ENCODE measurements at regions not wholly inside any gene's neighbourhood (a gene's known extent, or its start where the extent isn't known, plus 50 kb on each side); places are given as distances from the start of the nearest gene placed in this dataset.

GRCh38 chr3:177523872-177524438 is 326.7 kb upstream of the TBL1XR1 start:
- no peak overlapping the region for H3K4me3 ChIP-seq (ENCODE audit: low read depth in 1 of 2, low read length in 2 of 2)
- no peak overlapping the region for H3K27ac ChIP-seq (ENCODE audit: low read length)
- H3K36me3 ChIP-seq (ENCODE audit: control insufficient read depth in 1 of 2, insufficient read depth in 2 of 2, low read length in 2 of 2): no peaks in the 10 kb centered on the region
- peaks cover 0 to 5% of the 10 kb centered on the region in 2 donors for H3K9me3 ChIP-seq (ENCODE audit: control insufficient read depth in 1 of 2, low read length in 2 of 2)
- H3K27me3 ChIP-seq (ENCODE audit: low read depth, low read length): no peaks in the 10 kb centered on the region
- no peaks in the 10 kb centered on the region for H3K4me1 ChIP-seq (ENCODE audit: control insufficient read depth in 1 of 2, insufficient read depth in 2 of 2, low read length in 2 of 2)

- Histone ChIP-seq H3K27ac (ENCODE audit: low read length) (no peak overlapping the region), H3K36me3 (ENCODE audit: control insufficient read depth in 1 of 2, insufficient read depth in 2 of 2, low read length in 2 of 2) (no peaks in the 10 kb centered on the region)
Observed at GRCh38 chr3:177524742-177525141, 327.5 kb upstream of the TBL1XR1 start.

GRCh38 chr3:177525414-177525813 is 328.1 kb upstream of the TBL1XR1 start:
- peaks cover 0 to 5% of the 10 kb centered on the region in 2 donors for H3K9me3 ChIP-seq (ENCODE audit: control insufficient read depth in 1 of 2, low read length in 2 of 2)
- H3K4me1 ChIP-seq (ENCODE audit: control insufficient read depth in 1 of 2, insufficient read depth in 2 of 2, low read length in 2 of 2): no peaks in the 10 kb centered on the region
- no peak overlapping the region for H3K27ac ChIP-seq (ENCODE audit: low read length)
- H3K27me3 ChIP-seq (ENCODE audit: low read depth, low read length): no peaks in the 10 kb centered on the region
- H3K4me3 ChIP-seq (ENCODE audit: low read depth in 1 of 2, low read length in 2 of 2): no peak overlapping the region
- H3K36me3 ChIP-seq (ENCODE audit: control insufficient read depth in 1 of 2, insufficient read depth in 2 of 2, low read length in 2 of 2): no peaks in the 10 kb centered on the region

More at GRCh38 chr3:177524742-177525141, 327.5 kb upstream of the TBL1XR1 start:
- Histone ChIP-seq H3K27me3 (ENCODE audit: low read depth, low read length) (no peaks in the 10 kb centered on the region), H3K9me3 (ENCODE audit: control insufficient read depth in 1 of 2, low read length in 2 of 2) (peaks cover 0 to 5% of the 10 kb centered on the region in 2 donors), H3K4me1 (ENCODE audit: control insufficient read depth in 1 of 2, insufficient read depth in 2 of 2, low read length in 2 of 2) (no peaks in the 10 kb centered on the region), H3K4me3 (ENCODE audit: low read depth in 1 of 2, low read length in 2 of 2) (no peak overlapping the region)

GRCh38 chr3:177525987-177526712 is 328.9 kb upstream of the TBL1XR1 start:
- Histone ChIP-seq H3K9me3 (ENCODE audit: control insufficient read depth in 1 of 2, low read length in 2 of 2) (peaks cover 0 to 5% of the 10 kb centered on the region in 2 donors), H3K36me3 (ENCODE audit: control insufficient read depth in 1 of 2, insufficient read depth in 2 of 2, low read length in 2 of 2) (no peaks in the 10 kb centered on the region), H3K27ac (ENCODE audit: low read length) (no peak overlapping the region), H3K4me1 (ENCODE audit: control insufficient read depth in 1 of 2, insufficient read depth in 2 of 2, low read length in 2 of 2) (no peaks in the 10 kb centered on the region), H3K27me3 (ENCODE audit: low read depth, low read length) (no peaks in the 10 kb centered on the region), H3K4me3 (ENCODE audit: low read depth in 1 of 2, low read length in 2 of 2) (no peak overlapping the region)

- Histone ChIP-seq H3K4me1 (ENCODE audit: control insufficient read depth in 1 of 2, insufficient read depth in 2 of 2, low read length in 2 of 2) (no peaks in the 10 kb centered on the region), H3K4me3 (ENCODE audit: low read depth in 1 of 2, low read length in 2 of 2) (no peak overlapping the region), H3K9me3 (ENCODE audit: control insufficient read depth in 1 of 2, low read length in 2 of 2) (peaks cover 0 to 5% of the 10 kb centered on the region in 2 donors), H3K27me3 (ENCODE audit: low read depth, low read length) (no peaks in the 10 kb centered on the region), H3K36me3 (ENCODE audit: control insufficient read depth in 1 of 2, insufficient read depth in 2 of 2, low read length in 2 of 2) (no peaks in the 10 kb centered on the region), H3K27ac (ENCODE audit: low read length) (no peak overlapping the region)
Observed at GRCh38 chr3:177527182-177527581, 329.9 kb upstream of the TBL1XR1 start.

- H3K4me1 ChIP-seq (ENCODE audit: control insufficient read depth in 1 of 2, insufficient read depth in 2 of 2, low read length in 2 of 2): no peaks in the 10 kb centered on the region
Observed at GRCh38 chr3:177528306-177529070, 331.2 kb upstream of the TBL1XR1 start.

GRCh38 chr3:177529071-177529550 is 331.8 kb upstream of the TBL1XR1 start:
- Histone ChIP-seq H3K4me3 (ENCODE audit: low read depth in 1 of 2, low read length in 2 of 2) (no peak overlapping the region), H3K4me1 (ENCODE audit: control insufficient read depth in 1 of 2, insufficient read depth in 2 of 2, low read length in 2 of 2) (no peaks in the 10 kb centered on the region), H3K27me3 (ENCODE audit: low read depth, low read length) (no peaks in the 10 kb centered on the region), H3K36me3 (ENCODE audit: control insufficient read depth in 1 of 2, insufficient read depth in 2 of 2, low read length in 2 of 2) (no peaks in the 10 kb centered on the region), H3K27ac (ENCODE audit: low read length) (no peak overlapping the region), H3K9me3 (ENCODE audit: control insufficient read depth in 1 of 2, low read length in 2 of 2) (peaks cover 0 to 5% of the 10 kb centered on the region in 2 donors)

More at GRCh38 chr3:177528306-177529070, 331.2 kb upstream of the TBL1XR1 start:
- Histone ChIP-seq H3K36me3 (ENCODE audit: control insufficient read depth in 1 of 2, insufficient read depth in 2 of 2, low read length in 2 of 2) (no peaks in the 10 kb centered on the region), H3K27me3 (ENCODE audit: low read depth, low read length) (no peaks in the 10 kb centered on the region), H3K9me3 (ENCODE audit: control insufficient read depth in 1 of 2, low read length in 2 of 2) (peaks cover 0 to 5% of the 10 kb centered on the region in 2 donors), H3K27ac (ENCODE audit: low read length) (no peak overlapping the region), H3K4me3 (ENCODE audit: low read depth in 1 of 2, low read length in 2 of 2) (no peak overlapping the region)

GRCh38 chr3:177529716-177530335 is 332.5 kb upstream of the TBL1XR1 start:
- peaks cover 0 to 2% of the 10 kb centered on the region in 2 donors for H3K9me3 ChIP-seq (ENCODE audit: control insufficient read depth in 1 of 2, low read length in 2 of 2)
- H3K36me3 ChIP-seq (ENCODE audit: control insufficient read depth in 1 of 2, insufficient read depth in 2 of 2, low read length in 2 of 2): no peaks in the 10 kb centered on the region
- no peak overlapping the region for H3K27ac ChIP-seq (ENCODE audit: low read length)
- H3K4me3 ChIP-seq (ENCODE audit: low read depth in 1 of 2, low read length in 2 of 2): no peak overlapping the region
- no peaks in the 10 kb centered on the region for H3K27me3 ChIP-seq (ENCODE audit: low read depth, low read length)
- no peaks in the 10 kb centered on the region for H3K4me1 ChIP-seq (ENCODE audit: control insufficient read depth in 1 of 2, insufficient read depth in 2 of 2, low read length in 2 of 2)

- H3K9me3 ChIP-seq (ENCODE audit: control insufficient read depth in 1 of 2, low read length in 2 of 2): no peaks in the 10 kb centered on the region
- no peaks in the 10 kb centered on the region for H3K27me3 ChIP-seq (ENCODE audit: low read depth, low read length)
- H3K36me3 ChIP-seq (ENCODE audit: control insufficient read depth in 1 of 2, insufficient read depth in 2 of 2, low read length in 2 of 2): no peaks in the 10 kb centered on the region
- no peaks in the 10 kb centered on the region for H3K4me1 ChIP-seq (ENCODE audit: control insufficient read depth in 1 of 2, insufficient read depth in 2 of 2, low read length in 2 of 2)
- H3K4me3 ChIP-seq (ENCODE audit: low read depth in 1 of 2, low read length in 2 of 2): no peak overlapping the region
- H3K27ac ChIP-seq (ENCODE audit: low read length): no peak overlapping the region
Observed at GRCh38 chr3:177530908-177531307, 333.6 kb upstream of the TBL1XR1 start.

- Histone ChIP-seq H3K27ac (ENCODE audit: low read length) (no peak overlapping the region), H3K36me3 (ENCODE audit: control insufficient read depth in 1 of 2, insufficient read depth in 2 of 2, low read length in 2 of 2) (no peaks in the 10 kb centered on the region), H3K27me3 (ENCODE audit: low read depth, low read length) (no peaks in the 10 kb centered on the region), H3K4me3 (ENCODE audit: low read depth in 1 of 2, low read length in 2 of 2) (no peak overlapping the region), H3K4me1 (ENCODE audit: control insufficient read depth in 1 of 2, insufficient read depth in 2 of 2, low read length in 2 of 2) (peaks cover 0 to 17% of the 10 kb centered on the region in 2 donors), H3K9me3 (ENCODE audit: control insufficient read depth in 1 of 2, low read length in 2 of 2) (no peaks in the 10 kb centered on the region)
Observed at GRCh38 chr3:177536873-177537272, 339.6 kb upstream of the TBL1XR1 start.

GRCh38 chr3:177537612-177538011 is 340.3 kb upstream of the TBL1XR1 start:
- Histone ChIP-seq H3K9me3 (ENCODE audit: control insufficient read depth in 1 of 2, low read length in 2 of 2) (no peaks in the 10 kb centered on the region), H3K27ac (ENCODE audit: low read length) (no peak overlapping the region), H3K27me3 (ENCODE audit: low read depth, low read length) (no peaks in the 10 kb centered on the region), H3K36me3 (ENCODE audit: control insufficient read depth in 1 of 2, insufficient read depth in 2 of 2, low read length in 2 of 2) (no peaks in the 10 kb centered on the region), H3K4me1 (ENCODE audit: control insufficient read depth in 1 of 2, insufficient read depth in 2 of 2, low read length in 2 of 2) (peaks cover 0 to 17% of the 10 kb centered on the region in 2 donors), H3K4me3 (ENCODE audit: low read depth in 1 of 2, low read length in 2 of 2) (no peak overlapping the region)

Data from muscle layer of duodenum (tissue), 2 donors.